ENCODE measurements at regions not wholly inside any gene's neighbourhood (a gene's known extent, or its start where the extent isn't known, plus 50 kb on each side); places are given as distances from the start of the nearest gene placed in this dataset.

- DNase-seq, result no peak
Measured at GRCh38 chr5:85590764-85591163, 1027.0 kb upstream of the COX7C start.

GRCh38 chr5:85591311-85591710, 1026.4 kb upstream of the COX7C start:
- Histone ChIP-seq H2BK120ac (ENCODE audit: low read depth, low read length) (no peak overlapping the region), H3K23ac (ENCODE audit: low read length) (no peak overlapping the region), H3K9ac (ENCODE audit: low read length) (no peak overlapping the region), H3K27ac (ENCODE audit: low read depth, low read length) (no peak overlapping the region), H3K4me1 (ENCODE audit: control insufficient read depth, low read depth, low read length) (no peaks in the 10 kb centered on the region), H3K79me1 (ENCODE audit: low read length) (no peaks in the 10 kb centered on the region), H3K18ac (ENCODE audit: low read length) (no peak overlapping the region), H3K4me3 (ENCODE audit: low read length) (no peak overlapping the region), H3K4me2 (ENCODE audit: low read length) (no peak overlapping the region), H4K5ac (ENCODE audit: low read length) (no peak overlapping the region), H3K36me3 (ENCODE audit: control insufficient read depth, insufficient read depth, low read length) (no peaks in the 10 kb centered on the region), H3K27me3 (ENCODE audit: insufficient read depth, low read length, poor library complexity) (no peaks in the 10 kb centered on the region), H3K79me2 (ENCODE audit: control insufficient read depth, insufficient read depth, low read length) (no peaks in the 10 kb centered on the region), H3K56ac (ENCODE audit: low read length) (no peak overlapping the region), H2BK15ac (replicated peaks; ENCODE audit: low read depth) (no peak overlapping the region), H2AK5ac (ENCODE audit: low read length) (no peak overlapping the region), H3K4ac (ENCODE audit: low read depth, low read length) (no peak overlapping the region), H2BK5ac (ENCODE audit: low read length) (no peak overlapping the region), H4K8ac (ENCODE audit: low read depth, low read length) (no peak overlapping the region)
- peak; percentile 62 for DNase-seq
- no CpG with 5 or more reads among the region's 3 CpGs for WGBS (ENCODE audit: extremely low coverage, insufficient coverage, low lambda C conversion rate)

More at GRCh38 chr5:85590764-85591163, 1027.0 kb upstream of the COX7C start:
- Histone ChIP-seq H3K9ac (ENCODE audit: low read length) (no peak overlapping the region), H3K4ac (ENCODE audit: low read depth, low read length) (no peak overlapping the region), H3K56ac (ENCODE audit: low read length) (no peak overlapping the region), H3K27me3 (ENCODE audit: insufficient read depth, low read length, poor library complexity) (no peaks in the 10 kb centered on the region), H3K4me2 (ENCODE audit: low read length) (no peak overlapping the region), H3K79me2 (ENCODE audit: control insufficient read depth, insufficient read depth, low read length) (no peaks in the 10 kb centered on the region), H3K27ac (ENCODE audit: low read depth, low read length) (no peak overlapping the region), H3K36me3 (ENCODE audit: control insufficient read depth, insufficient read depth, low read length) (no peaks in the 10 kb centered on the region), H3K23ac (ENCODE audit: low read length) (no peak overlapping the region), H3K4me1 (ENCODE audit: control insufficient read depth, low read depth, low read length) (no peaks in the 10 kb centered on the region), H2BK5ac (ENCODE audit: low read length) (no peak overlapping the region), H3K4me3 (ENCODE audit: low read length) (no peak overlapping the region), H2AK5ac (ENCODE audit: low read length) (no peak overlapping the region), H2BK120ac (ENCODE audit: low read depth, low read length) (no peak overlapping the region), H2BK15ac (replicated peaks; ENCODE audit: low read depth) (no peak overlapping the region), H3K18ac (ENCODE audit: low read length) (no peak overlapping the region), H4K8ac (ENCODE audit: low read depth, low read length) (no peak overlapping the region), H4K5ac (ENCODE audit: low read length) (no peak overlapping the region), H3K79me1 (ENCODE audit: low read length) (no peaks in the 10 kb centered on the region)
- WGBS (ENCODE audit: extremely low coverage, insufficient coverage, low lambda C conversion rate), result no CpG with 5 or more reads among the region's 2 CpGs

DNA sequence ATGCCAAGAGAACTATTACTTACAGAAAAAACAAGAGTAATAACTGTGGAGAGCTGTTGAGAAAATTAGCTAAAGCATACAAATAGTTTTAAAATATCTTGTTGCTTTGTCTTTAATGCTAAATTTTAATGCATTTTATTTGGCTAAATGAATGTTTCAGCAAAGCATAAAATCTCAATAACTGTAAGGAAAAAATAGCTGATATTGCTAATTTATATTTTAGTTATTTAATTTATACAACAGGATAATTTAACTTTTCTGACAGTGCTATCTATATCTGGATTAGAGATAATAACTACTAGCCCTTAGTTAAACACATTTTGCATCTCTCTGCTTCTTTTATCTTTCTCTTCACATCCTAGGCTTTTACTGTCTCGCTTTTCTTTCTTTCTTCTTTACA, 1014.9 kb upstream of the COX7C start:
- H2BK5ac ChIP-seq (ENCODE audit: low read length), result no peak overlapping the region
- H3K27ac ChIP-seq (ENCODE audit: low read depth, low read length), result no peak overlapping the region
- no peak overlapping the region for H2BK120ac ChIP-seq (ENCODE audit: low read depth, low read length)
- H3K4me2 ChIP-seq (ENCODE audit: low read length), result no peak overlapping the region
- no peak overlapping the region for H4K8ac ChIP-seq (ENCODE audit: low read depth, low read length)
- H3K36me3 ChIP-seq (ENCODE audit: control insufficient read depth, insufficient read depth, low read length), result no peaks in the 10 kb centered on the region
- no peak overlapping the region for H2AK5ac ChIP-seq (ENCODE audit: low read length)
- no peaks in the 10 kb centered on the region for H3K27me3 ChIP-seq (ENCODE audit: insufficient read depth, low read length, poor library complexity)
- no CpG with 5 or more reads among the region's 1 CpG for WGBS (ENCODE audit: extremely low coverage, insufficient coverage, low lambda C conversion rate)
- H3K4me3 ChIP-seq (ENCODE audit: low read length), result no peak overlapping the region
- H3K9ac ChIP-seq (ENCODE audit: low read length), result no peak overlapping the region
- no peak for DNase-seq
- H3K23ac ChIP-seq (ENCODE audit: low read length), result no peak overlapping the region
- H2BK15ac ChIP-seq (replicated peaks; ENCODE audit: low read depth), result no peak overlapping the region
- no peak overlapping the region for H3K56ac ChIP-seq (ENCODE audit: low read length)
- H3K79me1 ChIP-seq (ENCODE audit: low read length), result no peaks in the 10 kb centered on the region
- H4K5ac ChIP-seq (ENCODE audit: low read length), result no peak overlapping the region
- no peak overlapping the region for H3K4ac ChIP-seq (ENCODE audit: low read depth, low read length)
- no peak overlapping the region for H3K18ac ChIP-seq (ENCODE audit: low read length)
- H3K79me2 ChIP-seq (ENCODE audit: control insufficient read depth, insufficient read depth, low read length), result no peaks in the 10 kb centered on the region
- H3K4me1 ChIP-seq (ENCODE audit: control insufficient read depth, low read depth, low read length), result no peaks in the 10 kb centered on the region

DNA sequence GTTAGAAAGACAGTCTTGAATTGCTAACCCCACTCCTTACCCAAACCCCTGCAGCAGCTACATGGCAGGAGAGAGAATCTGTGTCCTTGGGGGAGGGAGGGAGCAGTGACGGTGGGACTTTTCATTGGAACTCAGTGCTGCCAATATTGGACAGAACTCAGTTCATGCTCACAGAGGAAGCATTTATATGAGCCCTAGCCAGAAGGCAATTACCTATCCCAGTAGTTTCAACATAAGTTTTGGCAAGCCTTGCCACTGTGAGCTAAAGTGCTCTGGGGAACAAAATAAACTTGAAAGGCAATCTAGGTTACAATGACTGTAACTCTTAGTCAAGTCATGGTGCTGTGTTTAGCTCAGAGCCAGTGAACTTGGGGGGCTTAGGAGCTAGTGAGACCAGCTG, 1013.4 kb upstream of the COX7C start:
- no peak overlapping the region for H2BK120ac ChIP-seq (ENCODE audit: low read depth, low read length)
- no peak overlapping the region for H3K27ac ChIP-seq (ENCODE audit: low read depth, low read length)
- H2BK15ac ChIP-seq (replicated peaks; ENCODE audit: low read depth), result no peak overlapping the region
- H3K79me1 ChIP-seq (ENCODE audit: low read length), result no peaks in the 10 kb centered on the region
- H3K4me2 ChIP-seq (ENCODE audit: low read length), result no peak overlapping the region
- H3K9ac ChIP-seq (ENCODE audit: low read length), result no peak overlapping the region
- no peaks in the 10 kb centered on the region for H3K27me3 ChIP-seq (ENCODE audit: insufficient read depth, low read length, poor library complexity)
- WGBS (ENCODE audit: extremely low coverage, insufficient coverage, low lambda C conversion rate), result no CpG with 5 or more reads among the region's 1 CpG
- H4K8ac ChIP-seq (ENCODE audit: low read depth, low read length), result no peak overlapping the region
- no peaks in the 10 kb centered on the region for H3K4me1 ChIP-seq (ENCODE audit: control insufficient read depth, low read depth, low read length)
- H3K4me3 ChIP-seq (ENCODE audit: low read length), result no peak overlapping the region
- no peak overlapping the region for H3K4ac ChIP-seq (ENCODE audit: low read depth, low read length)
- no peak overlapping the region for H3K23ac ChIP-seq (ENCODE audit: low read length)
- no peak overlapping the region for H3K56ac ChIP-seq (ENCODE audit: low read length)
- no peaks in the 10 kb centered on the region for H3K36me3 ChIP-seq (ENCODE audit: control insufficient read depth, insufficient read depth, low read length)
- H2BK5ac ChIP-seq (ENCODE audit: low read length), result no peak overlapping the region
- no peak for DNase-seq
- H3K18ac ChIP-seq (ENCODE audit: low read length), result no peak overlapping the region
- no peak overlapping the region for H2AK5ac ChIP-seq (ENCODE audit: low read length)
- H4K5ac ChIP-seq (ENCODE audit: low read length), result no peak overlapping the region
- no peaks in the 10 kb centered on the region for H3K79me2 ChIP-seq (ENCODE audit: control insufficient read depth, insufficient read depth, low read length)

- no peak overlapping the region for H3K56ac ChIP-seq (ENCODE audit: low read length)
- H3K18ac ChIP-seq (ENCODE audit: low read length), result no peak overlapping the region
- no peak overlapping the region for H2BK5ac ChIP-seq (ENCODE audit: low read length)
- H3K36me3 ChIP-seq (ENCODE audit: control insufficient read depth, insufficient read depth, low read length), result no peaks in the 10 kb centered on the region
- H3K4me2 ChIP-seq (ENCODE audit: low read length), result no peak overlapping the region
- H2BK120ac ChIP-seq (ENCODE audit: low read depth, low read length), result no peak overlapping the region
- no peak overlapping the region for H2AK5ac ChIP-seq (ENCODE audit: low read length)
- H3K27ac ChIP-seq (ENCODE audit: low read depth, low read length), result no peak overlapping the region
- no peak overlapping the region for H3K4me3 ChIP-seq (ENCODE audit: low read length)
- WGBS (ENCODE audit: extremely low coverage, insufficient coverage, low lambda C conversion rate), result no CpG with 5 or more reads among the region's 4 CpGs
- no peak overlapping the region for H3K23ac ChIP-seq (ENCODE audit: low read length)
- no peaks in the 10 kb centered on the region for H3K79me1 ChIP-seq (ENCODE audit: low read length)
- no peak overlapping the region for H4K5ac ChIP-seq (ENCODE audit: low read length)
- no peaks in the 10 kb centered on the region for H3K27me3 ChIP-seq (ENCODE audit: insufficient read depth, low read length, poor library complexity)
- H3K79me2 ChIP-seq (ENCODE audit: control insufficient read depth, insufficient read depth, low read length), result no peaks in the 10 kb centered on the region
- H3K9ac ChIP-seq (ENCODE audit: low read length), result no peak overlapping the region
- H3K4ac ChIP-seq (ENCODE audit: low read depth, low read length), result no peak overlapping the region
- H3K4me1 ChIP-seq (ENCODE audit: control insufficient read depth, low read depth, low read length), result no peaks in the 10 kb centered on the region
- H4K8ac ChIP-seq (ENCODE audit: low read depth, low read length), result no peak overlapping the region
- DNase-seq, result no peak
- no peak overlapping the region for H2BK15ac ChIP-seq (replicated peaks; ENCODE audit: low read depth)
Measured at GRCh38 chr5:85604786-85605185, 1013.0 kb upstream of the COX7C start.

DNA sequence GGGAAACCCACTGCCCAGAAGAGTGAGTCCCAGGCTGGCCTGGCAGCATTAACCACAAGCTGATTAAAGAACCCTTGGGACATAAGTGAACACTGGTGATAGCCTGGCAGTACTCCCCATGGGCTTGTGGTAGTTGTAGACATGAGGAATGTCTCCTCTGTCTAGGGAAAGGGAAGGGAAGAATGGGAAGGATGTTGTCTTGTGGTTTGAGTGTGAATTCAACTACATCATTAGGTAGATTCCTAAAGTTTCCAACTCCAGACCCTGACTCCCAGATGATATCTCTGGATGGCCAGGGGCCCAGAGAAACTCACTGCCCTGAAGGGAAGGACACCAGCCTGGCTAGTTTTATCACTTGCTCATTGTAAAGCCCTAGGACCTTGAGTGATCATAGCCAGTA, 1012.4 kb upstream of the COX7C start:
- no peak overlapping the region for H3K23ac ChIP-seq (ENCODE audit: low read length)
- DNase-seq, result no peak
- H2BK5ac ChIP-seq (ENCODE audit: low read length), result no peak overlapping the region
- no peaks in the 10 kb centered on the region for H3K36me3 ChIP-seq (ENCODE audit: control insufficient read depth, insufficient read depth, low read length)
- H3K79me1 ChIP-seq (ENCODE audit: low read length), result no peaks in the 10 kb centered on the region
- H2BK120ac ChIP-seq (ENCODE audit: low read depth, low read length), result no peak overlapping the region
- no peaks in the 10 kb centered on the region for H3K27me3 ChIP-seq (ENCODE audit: insufficient read depth, low read length, poor library complexity)
- no peak overlapping the region for H3K18ac ChIP-seq (ENCODE audit: low read length)
- no peak overlapping the region for H3K9ac ChIP-seq (ENCODE audit: low read length)
- no peak overlapping the region for H3K27ac ChIP-seq (ENCODE audit: low read depth, low read length)
- H2AK5ac ChIP-seq (ENCODE audit: low read length), result no peak overlapping the region
- no peak overlapping the region for H3K56ac ChIP-seq (ENCODE audit: low read length)
- H3K4me2 ChIP-seq (ENCODE audit: low read length), result no peak overlapping the region
- no peak overlapping the region for H4K8ac ChIP-seq (ENCODE audit: low read depth, low read length)
- no peak overlapping the region for H3K4me3 ChIP-seq (ENCODE audit: low read length)
- no peak overlapping the region for H2BK15ac ChIP-seq (replicated peaks; ENCODE audit: low read depth)
- no peaks in the 10 kb centered on the region for H3K79me2 ChIP-seq (ENCODE audit: control insufficient read depth, insufficient read depth, low read length)
- H4K5ac ChIP-seq (ENCODE audit: low read length), result no peak overlapping the region
- no peak overlapping the region for H3K4ac ChIP-seq (ENCODE audit: low read depth, low read length)
- H3K4me1 ChIP-seq (ENCODE audit: control insufficient read depth, low read depth, low read length), result no peaks in the 10 kb centered on the region
